ENCODE measurements at regions not wholly inside any gene's neighbourhood (a gene's known extent, or its start where the extent isn't known, plus 50 kb on each side); places are given as distances from the start of the nearest gene placed in this dataset.

- TF ChIP-seq TAF1 (IDR thresholded peaks at IDR 0.05; ENCODE audit: borderline replicate concordance, low read depth, low read length) (no peak), POLR2AphosphoS5 (IDR thresholded peaks at IDR 0.05; ENCODE audit: low read depth, low read length) (no peak), POLR2A (IDR thresholded peaks at IDR 0.05; ENCODE audit: low read depth, low read length) (no peak)
- FAIRE-seq (no peak), DNase-seq (ENCODE audit: insufficient read length) (no peak)
Observed at GRCh38 chr4:146041139-146042004, 102.7 kb upstream of the ZNF827 start.

DNA sequence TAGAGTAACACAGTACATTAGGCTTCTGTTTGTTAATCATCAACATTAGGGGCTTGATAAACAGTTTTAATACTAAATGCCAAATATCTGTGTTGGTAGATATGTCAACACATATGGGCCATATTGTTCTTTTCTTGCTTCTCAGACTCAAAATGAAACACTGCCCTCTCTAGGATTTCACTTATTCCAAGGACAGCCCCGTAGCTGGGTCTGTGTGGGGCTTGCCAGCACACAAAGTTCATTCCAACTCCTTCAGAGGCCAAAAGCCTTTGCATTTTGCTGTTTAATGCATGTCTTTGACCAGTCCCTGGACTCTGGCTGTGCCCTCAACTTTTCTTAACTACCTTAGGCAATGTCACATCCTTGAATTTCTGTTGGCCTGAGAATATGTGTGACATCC lies 102.0 kb upstream of the ZNF827 start:
- no peak for FAIRE-seq
- DNase-seq (ENCODE audit: insufficient read length) = no peak
- TF ChIP-seq POLR2AphosphoS5 (IDR thresholded peaks at IDR 0.05; ENCODE audit: low read depth, low read length) (no peak), POLR2A (IDR thresholded peaks at IDR 0.05; ENCODE audit: low read depth, low read length) (no peak), TAF1 (IDR thresholded peaks at IDR 0.05; ENCODE audit: borderline replicate concordance, low read depth, low read length) (no peak)

- FAIRE-seq (peak; percentile 91), DNase-seq (ENCODE audit: insufficient read length) (no peak)
- no peak for TF ChIP-seq POLR2A (IDR thresholded peaks at IDR 0.05; ENCODE audit: low read depth, low read length)
- no peak for TF ChIP-seq POLR2AphosphoS5 (IDR thresholded peaks at IDR 0.05; ENCODE audit: low read depth, low read length)
- TF ChIP-seq TAF1 (IDR thresholded peaks at IDR 0.05; ENCODE audit: borderline replicate concordance, low read depth, low read length) = no peak
Observed at GRCh38 chr4:146033149-146033548, 94.5 kb upstream of the ZNF827 start.

DNA sequence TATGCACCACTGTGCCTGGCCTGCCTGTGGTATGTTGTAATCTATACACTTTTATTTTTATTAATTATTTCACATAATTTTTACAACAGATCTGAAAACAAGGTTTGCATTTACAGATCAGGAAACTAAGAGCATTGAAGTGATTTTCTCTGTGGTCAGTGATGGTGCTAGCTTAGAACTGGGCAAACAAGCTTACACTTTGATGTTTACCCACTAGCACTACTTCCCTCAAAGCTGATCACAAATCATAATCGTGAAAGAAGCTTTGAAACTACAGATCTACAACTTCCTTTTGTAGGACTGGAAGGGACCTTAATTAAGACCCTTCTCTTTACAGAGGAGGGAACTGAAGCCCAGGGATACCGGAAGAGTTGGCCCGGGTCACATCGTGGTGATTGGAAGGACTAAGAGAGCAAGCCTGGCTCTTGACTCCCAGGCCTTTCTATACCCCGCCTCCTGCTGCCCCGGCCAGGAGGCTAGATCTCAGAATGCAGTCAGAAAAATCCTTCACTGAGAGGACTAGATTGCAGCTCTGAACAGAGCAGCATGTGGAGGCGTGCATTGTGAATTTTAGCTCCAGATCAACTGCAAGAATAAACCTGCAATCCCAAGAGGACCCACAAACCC lies 93.7 kb upstream of the ZNF827 start:
- DNase-seq (ENCODE audit: insufficient read length) (no peak), FAIRE-seq (peak; percentile 83)
- TF ChIP-seq POLR2A (IDR thresholded peaks at IDR 0.05; ENCODE audit: low read depth, low read length) = no peak
- no peak for TF ChIP-seq TAF1 (IDR thresholded peaks at IDR 0.05; ENCODE audit: borderline replicate concordance, low read depth, low read length)
- no peak for TF ChIP-seq POLR2AphosphoS5 (IDR thresholded peaks at IDR 0.05; ENCODE audit: low read depth, low read length)

- TF ChIP-seq POLR2AphosphoS5 (IDR thresholded peaks at IDR 0.05; ENCODE audit: low read depth, low read length) (no peak), POLR2A (IDR thresholded peaks at IDR 0.05; ENCODE audit: low read depth, low read length) (no peak), TAF1 (IDR thresholded peaks at IDR 0.05; ENCODE audit: borderline replicate concordance, low read depth, low read length) (no peak)
- FAIRE-seq (peak; percentile 95), DNase-seq (ENCODE audit: insufficient read length) (no peak)
Observed at GRCh38 chr4:146029939-146030710, 91.5 kb upstream of the ZNF827 start.

GRCh38 chr4:146029147-146029546 lies 90.5 kb upstream of the ZNF827 start:
- TF ChIP-seq TAF1 (IDR thresholded peaks at IDR 0.05; ENCODE audit: borderline replicate concordance, low read depth, low read length) = no peak
- TF ChIP-seq POLR2A (IDR thresholded peaks at IDR 0.05; ENCODE audit: low read depth, low read length) = no peak
- TF ChIP-seq POLR2AphosphoS5 (IDR thresholded peaks at IDR 0.05; ENCODE audit: low read depth, low read length) = no peak
- DNase-seq (ENCODE audit: insufficient read length) (no peak), FAIRE-seq (no peak)

DNA sequence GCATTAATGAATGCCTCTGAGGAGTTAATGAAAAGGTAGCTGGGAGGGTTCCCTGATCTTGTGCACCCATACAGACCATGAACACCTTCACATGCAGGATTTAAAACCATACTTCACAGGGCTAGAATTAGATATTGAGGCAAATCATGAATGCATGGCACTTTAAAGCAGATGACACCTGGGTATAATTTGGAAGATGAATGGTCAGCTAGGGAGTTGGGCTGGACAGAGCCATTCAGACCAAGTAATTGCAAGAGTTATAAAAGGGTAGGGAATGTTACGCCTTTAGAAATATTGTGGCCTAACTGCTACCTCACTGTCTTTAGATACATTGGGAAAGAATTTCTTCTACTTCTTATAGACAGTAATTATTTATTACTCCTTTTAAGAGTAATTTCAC lies 89.1 kb upstream of the ZNF827 start:
- FAIRE-seq = peak; percentile 5
- no peak for DNase-seq (ENCODE audit: insufficient read length)
- TF ChIP-seq POLR2A (IDR thresholded peaks at IDR 0.05; ENCODE audit: low read depth, low read length) = no peak
- TF ChIP-seq POLR2AphosphoS5 (IDR thresholded peaks at IDR 0.05; ENCODE audit: low read depth, low read length) = no peak
- TF ChIP-seq TAF1 (IDR thresholded peaks at IDR 0.05; ENCODE audit: borderline replicate concordance, low read depth, low read length) = no peak

DNA sequence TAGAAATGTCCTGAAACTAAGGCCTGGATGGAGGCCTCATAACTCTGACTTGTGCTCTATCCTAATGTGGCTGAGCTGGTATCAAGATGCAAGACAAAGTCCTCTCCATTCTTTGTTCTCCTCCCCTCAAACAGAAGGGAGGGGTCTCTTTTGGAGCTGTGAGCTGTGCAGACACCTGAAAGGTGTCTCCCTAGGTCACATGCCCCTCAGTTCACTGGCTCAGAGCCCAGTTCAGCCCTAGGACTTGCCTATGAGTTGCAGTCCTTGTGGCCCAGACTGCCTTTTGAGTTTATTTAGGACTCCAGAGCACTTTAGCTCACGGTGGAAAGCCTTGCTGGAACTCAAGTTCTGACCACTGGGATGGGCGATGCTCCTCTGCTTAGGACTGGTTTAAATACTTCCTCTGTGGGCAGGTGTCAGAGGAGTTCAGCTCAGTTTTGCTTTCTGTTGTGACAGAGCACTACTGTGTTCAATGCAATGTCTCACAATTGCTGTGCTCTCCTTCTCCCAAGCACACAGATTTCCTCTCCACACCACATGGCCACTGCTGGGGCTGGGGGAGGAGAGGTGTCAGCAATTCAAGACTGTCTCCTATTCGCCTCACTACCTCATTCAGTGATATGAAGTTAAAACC lies 84.8 kb upstream of the ZNF827 start:
- peak; percentile 99 for FAIRE-seq
- no peak for DNase-seq (ENCODE audit: insufficient read length)
- TF ChIP-seq POLR2AphosphoS5 (IDR thresholded peaks at IDR 0.05; ENCODE audit: low read depth, low read length) (no peak), POLR2A (IDR thresholded peaks at IDR 0.05; ENCODE audit: low read depth, low read length) (no peak), TAF1 (IDR thresholded peaks at IDR 0.05; ENCODE audit: borderline replicate concordance, low read depth, low read length) (no peak)

- DNase-seq (ENCODE audit: insufficient read length) (no peak), FAIRE-seq (peak; percentile 58)
- no peak for TF ChIP-seq POLR2AphosphoS5 (IDR thresholded peaks at IDR 0.05; ENCODE audit: low read depth, low read length)
- no peak for TF ChIP-seq TAF1 (IDR thresholded peaks at IDR 0.05; ENCODE audit: borderline replicate concordance, low read depth, low read length)
- TF ChIP-seq POLR2A (IDR thresholded peaks at IDR 0.05; ENCODE audit: low read depth, low read length) = no peak
Observed at GRCh38 chr4:146022541-146022940, 83.9 kb upstream of the ZNF827 start.

GRCh38 chr4:146018247-146018646 lies 79.6 kb upstream of the ZNF827 start:
- DNase-seq (ENCODE audit: insufficient read length) (no peak), FAIRE-seq (no peak)
- TF ChIP-seq POLR2AphosphoS5 (IDR thresholded peaks at IDR 0.05; ENCODE audit: low read depth, low read length) (no peak), TAF1 (IDR thresholded peaks at IDR 0.05; ENCODE audit: borderline replicate concordance, low read depth, low read length) (no peak), POLR2A (IDR thresholded peaks at IDR 0.05; ENCODE audit: low read depth, low read length) (no peak)

DNA sequence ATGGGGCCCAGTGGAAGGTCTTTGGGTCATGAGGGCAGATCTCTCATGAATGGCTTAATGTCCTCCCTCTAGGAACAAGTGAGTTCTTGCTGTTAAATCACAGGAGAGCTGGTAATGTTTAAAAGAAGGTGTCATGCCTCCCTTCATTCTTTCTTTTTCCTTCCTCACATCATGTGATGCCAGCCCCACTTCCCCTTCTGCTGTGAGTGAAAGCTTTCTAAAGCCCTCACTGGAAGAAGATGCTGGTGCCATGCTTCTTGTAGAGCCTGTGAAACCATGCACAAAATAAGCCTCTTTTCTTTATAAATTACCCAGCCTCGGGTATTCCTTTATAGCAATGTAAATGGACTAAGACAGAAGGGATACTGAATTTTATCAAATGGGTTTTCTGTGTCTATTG lies 66.1 kb upstream of the ZNF827 start:
- TF ChIP-seq POLR2A (IDR thresholded peaks at IDR 0.05; ENCODE audit: low read depth, low read length) = no peak
- no peak for DNase-seq (ENCODE audit: insufficient read length)
- FAIRE-seq = no peak

All from GM12892 (cell line).